ENCODE measurements at regions not wholly inside any gene's neighbourhood (a gene's known extent, or its start where the extent isn't known, plus 50 kb on each side); places are given as distances from the start of the nearest gene placed in this dataset.

DNA sequence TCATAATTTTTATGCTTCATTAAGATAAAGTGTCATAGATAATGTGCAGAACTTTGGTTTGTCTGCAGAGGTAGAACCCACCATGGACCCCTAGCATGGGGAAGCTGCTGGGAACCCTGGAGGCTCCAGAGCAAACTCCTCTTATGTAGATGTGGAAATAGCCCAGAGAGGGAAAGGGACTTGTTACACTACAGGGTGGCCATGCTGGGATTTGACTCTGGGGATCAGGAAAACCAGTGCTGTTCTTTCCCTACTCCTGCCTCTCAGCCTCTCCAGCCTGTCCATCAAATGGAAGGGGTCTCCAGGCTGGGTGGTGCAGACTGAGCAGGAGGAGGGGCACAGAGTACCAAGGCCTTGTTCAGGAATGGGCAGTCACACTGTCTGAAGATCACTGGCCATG, 54.2 kb downstream of the MSX1 start:
- Mint-ChIP-seq H3K36me3 (no peaks in the 10 kb centered on the region), H3K27me3 (peaks cover 10% of the 10 kb centered on the region), H3K4me3 (no peak overlapping the region), H3K9me3 (peaks cover 9% of the 10 kb centered on the region), H3K4me1 (no peaks in the 10 kb centered on the region), H3K27ac (no peak overlapping the region)
- ATAC-seq = no peak

DNA sequence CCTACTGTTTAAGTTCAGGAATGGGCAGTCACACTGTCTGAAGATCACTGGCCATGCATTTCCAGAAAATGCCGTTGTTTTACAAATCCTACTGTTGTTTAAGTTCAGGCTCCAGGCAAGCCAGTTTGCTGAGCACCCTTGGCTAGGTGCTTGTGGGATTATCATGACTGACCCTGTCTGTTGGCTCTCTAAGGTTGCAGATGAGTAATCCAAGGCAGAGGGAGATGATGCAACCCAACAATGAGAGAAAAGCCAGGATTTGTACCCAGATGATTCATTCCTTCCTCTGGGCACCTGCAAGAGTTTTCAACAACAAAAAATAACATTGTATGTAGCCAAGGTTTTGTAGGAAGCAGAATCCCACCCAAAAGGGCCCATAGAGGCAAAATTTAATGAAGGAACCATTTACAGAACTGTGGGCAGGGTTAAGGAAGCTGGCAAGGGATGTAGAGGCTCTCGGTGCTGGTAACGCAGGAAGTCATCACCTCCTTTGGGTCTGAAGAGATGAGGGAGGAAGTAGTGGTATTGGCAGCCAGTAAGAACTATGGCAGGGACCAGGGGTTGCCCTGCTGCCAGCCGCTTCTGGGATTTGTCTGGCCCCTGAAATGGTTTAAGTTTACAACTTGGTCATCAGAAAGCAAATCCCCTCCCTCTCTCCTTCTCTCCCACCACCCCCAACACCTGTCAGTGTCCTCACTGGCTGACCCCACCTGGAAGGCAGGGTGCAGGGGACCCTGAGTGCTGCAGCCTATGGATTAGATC, 54.8 kb downstream of the MSX1 start:
- Mint-ChIP-seq H3K36me3 (no peaks in the 10 kb centered on the region), H3K27me3 (peaks cover 10% of the 10 kb centered on the region), H3K4me1 (no peaks in the 10 kb centered on the region), H3K9me3 (peaks cover 9% of the 10 kb centered on the region), H3K27ac (no peak overlapping the region), H3K4me3 (no peak overlapping the region)
- ATAC-seq = no peak

DNA sequence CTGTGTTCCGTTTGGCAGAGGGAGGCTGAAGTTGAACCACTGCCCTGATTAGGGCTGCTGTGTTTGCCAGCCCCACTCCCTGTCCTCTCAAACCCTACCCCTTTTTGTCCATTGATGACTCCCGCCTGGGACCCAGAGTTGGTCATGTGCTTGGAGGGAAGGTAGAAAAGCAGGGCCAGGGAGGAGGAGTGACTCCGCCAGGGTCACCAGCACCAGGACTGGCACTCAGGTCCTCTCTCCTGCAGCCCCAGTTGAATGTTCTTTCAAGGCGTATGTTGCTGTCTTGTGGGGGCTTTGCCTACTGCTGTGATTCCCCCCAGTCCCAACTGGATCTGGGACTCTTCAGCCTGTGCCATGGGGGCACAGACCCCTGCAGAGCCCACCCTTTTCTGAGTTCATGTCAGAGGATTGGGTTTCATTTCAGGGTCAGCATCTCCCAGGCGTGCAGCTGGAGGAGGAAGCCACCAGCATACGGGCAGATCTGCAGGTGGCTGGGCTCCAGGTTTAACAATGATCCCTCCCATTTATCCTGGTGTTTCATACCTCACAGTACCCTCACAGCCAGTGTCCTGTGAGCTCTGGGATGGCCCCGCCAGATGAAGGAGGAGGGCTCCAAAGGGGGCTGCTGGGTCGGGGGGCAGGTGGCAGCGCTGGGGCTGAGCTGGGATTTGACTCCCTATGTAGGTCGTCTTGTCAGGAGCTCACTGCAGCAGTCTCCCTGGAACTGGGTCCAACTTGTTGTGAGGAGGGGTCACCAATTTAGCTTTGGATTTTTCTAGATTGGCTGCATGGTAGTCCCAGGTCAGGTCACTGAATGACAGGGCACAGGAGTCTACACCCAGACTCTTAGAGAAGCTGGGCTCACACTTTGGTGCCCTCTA, 55.7 kb downstream of the MSX1 start:
- no peak overlapping the region for H3K4me3 Mint-ChIP-seq
- H3K4me1 Mint-ChIP-seq = no peaks in the 10 kb centered on the region
- peaks cover 10% of the 10 kb centered on the region for H3K27me3 Mint-ChIP-seq
- peaks cover 9% of the 10 kb centered on the region for H3K9me3 Mint-ChIP-seq
- no peaks in the 10 kb centered on the region for H3K36me3 Mint-ChIP-seq
- ATAC-seq = no peak
- H3K27ac Mint-ChIP-seq = no peak overlapping the region

DNA sequence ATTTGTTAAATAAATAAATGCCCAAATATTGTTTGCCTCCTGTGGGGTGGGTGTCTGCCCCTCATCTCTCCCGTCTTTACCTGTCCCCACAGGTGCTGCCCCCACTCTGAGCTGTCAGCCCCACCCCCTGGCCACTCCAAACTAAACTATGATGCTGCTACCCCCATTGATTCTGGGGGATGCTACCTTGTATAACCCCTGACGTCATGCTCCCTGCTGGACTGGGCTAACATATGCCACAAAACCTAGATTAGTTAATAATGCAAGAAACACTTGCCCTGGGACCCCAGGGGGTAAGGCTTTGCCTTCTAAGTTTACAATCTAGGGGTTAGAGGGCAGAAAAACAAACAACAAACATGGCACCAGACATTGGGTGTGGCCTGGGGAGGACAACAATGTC, 58.6 kb downstream of the MSX1 start:
- Mint-ChIP-seq H3K9me3 (peaks cover 6% of the 10 kb centered on the region), H3K36me3 (no peaks in the 10 kb centered on the region), H3K4me1 (peaks cover 9% of the 10 kb centered on the region), H3K4me3 (no peak overlapping the region), H3K27me3 (peaks cover 21% of the 10 kb centered on the region), H3K27ac (no peak overlapping the region)
- no peak for ATAC-seq

DNA sequence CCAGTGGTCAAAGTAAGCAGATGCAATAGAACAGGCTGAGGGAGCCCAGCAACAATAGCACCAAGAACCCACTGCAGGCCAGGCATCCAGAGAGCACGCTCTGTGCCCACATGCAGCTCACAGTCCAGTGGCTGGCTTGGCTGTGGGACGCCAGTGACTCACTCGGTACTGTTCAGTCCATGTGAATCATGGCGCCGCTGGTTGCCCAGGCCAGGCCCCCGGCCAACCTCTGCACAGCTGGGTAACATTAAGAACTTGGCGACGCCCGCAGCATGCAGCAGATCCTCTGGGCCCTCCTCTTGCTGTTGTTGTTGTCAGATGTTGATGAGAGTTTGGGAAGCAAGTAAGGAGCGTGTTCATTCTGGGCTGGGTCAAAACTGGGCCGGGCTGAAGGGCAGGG, 60.5 kb downstream of the MSX1 start:
- H3K27me3 Mint-ChIP-seq = peaks cover 37% of the 10 kb centered on the region
- ATAC-seq = no peak
- H3K9me3 Mint-ChIP-seq = peaks cover 6% of the 10 kb centered on the region
- H3K4me3 Mint-ChIP-seq = no peak overlapping the region
- H3K27ac Mint-ChIP-seq = no peak overlapping the region
- H3K4me1 Mint-ChIP-seq = peaks cover 9% of the 10 kb centered on the region
- no peaks in the 10 kb centered on the region for H3K36me3 Mint-ChIP-seq

DNA sequence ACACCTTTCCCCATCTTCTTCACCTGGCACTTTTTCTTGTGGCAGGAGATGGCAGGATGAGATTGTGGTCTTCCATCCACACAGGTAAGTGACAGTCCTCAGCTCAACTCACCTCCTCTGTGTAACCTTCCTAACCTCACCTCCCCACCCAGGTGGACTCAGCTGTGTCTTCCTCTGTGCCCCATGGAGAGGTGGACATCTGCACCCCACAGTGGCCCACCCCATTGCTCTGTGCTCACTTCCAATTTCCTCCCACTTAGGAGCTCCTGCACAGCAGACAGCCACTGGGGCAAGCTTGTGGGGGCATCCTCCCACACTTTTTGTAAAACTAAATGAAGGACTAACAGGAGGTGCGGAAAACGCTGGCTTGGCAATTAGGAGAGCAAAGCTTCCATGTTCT, 61.6 kb downstream of the MSX1 start:
- H3K36me3 Mint-ChIP-seq = no peaks in the 10 kb centered on the region
- H3K4me3 Mint-ChIP-seq = no peak overlapping the region
- peaks cover 41% of the 10 kb centered on the region for H3K27me3 Mint-ChIP-seq
- peaks cover 6% of the 10 kb centered on the region for H3K9me3 Mint-ChIP-seq
- H3K27ac Mint-ChIP-seq = no peak overlapping the region
- H3K4me1 Mint-ChIP-seq = peaks cover 9% of the 10 kb centered on the region
- ATAC-seq = no peak

DNA sequence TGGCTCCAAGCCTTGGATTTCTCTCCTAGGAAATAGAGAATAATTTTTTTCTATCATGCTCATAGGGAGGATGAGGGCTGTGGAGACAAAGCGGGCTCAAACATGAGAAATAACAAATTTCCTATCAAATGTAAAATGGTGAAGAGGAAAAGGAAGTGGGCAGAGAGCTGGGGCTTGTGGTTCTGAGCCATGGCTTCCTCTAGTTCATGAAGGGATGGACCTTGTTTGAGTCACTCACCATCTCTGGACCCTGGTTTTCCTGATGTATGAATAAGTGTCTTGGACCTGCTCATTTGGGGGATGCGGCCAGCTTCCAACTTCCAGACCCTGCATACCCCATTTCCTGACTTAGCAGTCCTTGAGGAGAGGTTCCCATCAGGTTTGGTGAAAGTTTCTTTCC, 63.0 kb downstream of the MSX1 start:
- no peak for ATAC-seq
- peaks cover 44% of the 10 kb centered on the region for H3K27me3 Mint-ChIP-seq
- H3K4me3 Mint-ChIP-seq = no peak overlapping the region
- peaks cover 11% of the 10 kb centered on the region for H3K4me1 Mint-ChIP-seq
- H3K36me3 Mint-ChIP-seq = peaks cover 5% of the 10 kb centered on the region
- peaks cover 4% of the 10 kb centered on the region for H3K9me3 Mint-ChIP-seq
- no peak overlapping the region for H3K27ac Mint-ChIP-seq

DNA sequence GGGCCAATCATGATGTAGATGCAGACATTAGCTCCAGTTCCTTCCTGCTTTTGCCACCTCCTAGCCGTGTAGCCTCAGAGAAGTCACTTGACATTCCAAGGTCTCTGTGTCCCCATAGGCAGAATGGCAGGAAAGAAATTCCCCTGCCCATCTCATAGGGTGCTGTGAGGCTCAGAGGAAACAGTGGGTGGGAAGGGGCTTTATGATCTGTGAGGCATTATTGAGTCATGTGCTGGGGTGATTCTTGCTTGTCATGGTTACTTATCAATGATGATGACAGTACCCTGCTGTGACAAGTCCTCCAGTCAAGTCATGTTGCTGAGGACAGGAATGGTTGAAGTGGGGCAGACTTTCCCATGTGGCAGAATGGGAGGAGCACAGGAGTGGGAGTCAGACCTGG, 63.7 kb downstream of the MSX1 start:
- Mint-ChIP-seq H3K4me3 (no peak overlapping the region), H3K27ac (no peak overlapping the region), H3K36me3 (peaks cover 6% of the 10 kb centered on the region), H3K27me3 (peaks cover 49% of the 10 kb centered on the region), H3K4me1 (peaks cover 14% of the 10 kb centered on the region), H3K9me3 (peaks cover under 1% of the 10 kb centered on the region)
- no peak for ATAC-seq

DNA sequence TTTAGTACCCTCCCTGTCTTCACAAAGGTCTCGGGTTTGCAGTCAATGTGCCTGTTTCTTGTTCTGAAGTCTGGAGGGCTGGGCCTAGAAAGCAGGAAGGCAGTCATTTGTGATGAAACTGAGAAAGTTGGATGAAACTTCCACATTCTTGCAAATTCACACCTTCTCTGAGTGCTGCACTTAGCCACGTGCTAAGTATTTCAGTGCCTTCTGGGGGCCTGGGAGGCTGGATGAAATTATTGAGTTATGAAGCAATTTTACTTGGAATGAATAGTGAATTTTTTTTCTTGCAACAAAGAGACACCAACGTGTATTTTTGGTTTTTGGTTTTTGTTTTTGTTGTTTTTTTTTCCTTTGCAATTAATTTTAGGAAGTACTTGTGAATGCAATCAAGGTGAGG, 71.2 kb downstream of the MSX1 start:
- Mint-ChIP-seq H3K27me3 (peaks cover 14% of the 10 kb centered on the region), H3K27ac (no peak overlapping the region), H3K4me3 (no peak overlapping the region), H3K9me3 (no peaks in the 10 kb centered on the region), H3K4me1 (peaks cover 14% of the 10 kb centered on the region), H3K36me3 (peaks cover 6% of the 10 kb centered on the region)
- no peak for ATAC-seq

DNA sequence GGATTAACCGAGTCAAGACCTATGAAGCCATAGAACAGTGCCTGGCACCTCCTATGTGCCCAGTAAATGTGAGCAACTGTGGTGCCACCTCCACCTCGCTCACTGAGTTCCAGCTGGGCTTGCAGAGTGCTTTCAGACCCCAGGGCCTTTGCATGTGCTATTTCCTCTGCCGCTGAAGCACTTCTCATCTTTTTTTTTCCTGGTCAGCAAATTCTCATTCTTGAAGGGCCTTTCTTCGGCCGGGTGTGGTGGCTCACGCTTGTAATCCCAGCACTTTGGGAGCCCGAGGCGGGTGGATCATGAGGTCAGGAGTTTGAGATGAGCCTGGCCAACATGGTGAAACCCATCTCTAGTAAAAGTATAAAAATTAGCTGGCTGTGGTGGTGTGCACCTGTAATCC, 76.5 kb downstream of the MSX1 start:
- Mint-ChIP-seq H3K4me3 (no peak overlapping the region), H3K36me3 (no peaks in the 10 kb centered on the region), H3K4me1 (no peaks in the 10 kb centered on the region), H3K27me3 (no peaks in the 10 kb centered on the region), H3K27ac (no peak overlapping the region), H3K9me3 (no peaks in the 10 kb centered on the region)
- no peak for ATAC-seq

DNA sequence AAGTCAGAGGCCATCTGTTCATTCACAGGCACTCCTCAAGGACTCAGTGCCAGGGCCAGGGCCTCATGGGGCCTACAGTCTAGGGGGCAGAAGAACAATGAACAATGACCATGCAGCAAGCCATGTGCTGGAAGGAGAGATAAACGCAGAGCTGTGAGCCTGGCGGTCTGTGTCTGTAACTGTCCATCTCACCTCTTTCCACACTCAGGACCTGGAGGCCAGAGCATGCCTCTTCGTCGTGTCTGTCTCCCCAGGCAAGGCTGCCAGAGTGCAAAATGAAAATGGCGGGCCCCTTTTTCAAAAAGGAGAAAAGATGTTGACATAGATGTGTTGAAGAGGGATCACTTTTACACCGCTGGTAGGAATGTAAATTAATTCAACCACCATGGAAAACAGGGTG, 78.5 kb downstream of the MSX1 start:
- Mint-ChIP-seq H3K27ac (no peak overlapping the region), H3K9me3 (no peaks in the 10 kb centered on the region), H3K27me3 (no peaks in the 10 kb centered on the region), H3K36me3 (no peaks in the 10 kb centered on the region), H3K4me3 (no peak overlapping the region), H3K4me1 (peaks cover 6% of the 10 kb centered on the region)
- ATAC-seq = no peak

DNA sequence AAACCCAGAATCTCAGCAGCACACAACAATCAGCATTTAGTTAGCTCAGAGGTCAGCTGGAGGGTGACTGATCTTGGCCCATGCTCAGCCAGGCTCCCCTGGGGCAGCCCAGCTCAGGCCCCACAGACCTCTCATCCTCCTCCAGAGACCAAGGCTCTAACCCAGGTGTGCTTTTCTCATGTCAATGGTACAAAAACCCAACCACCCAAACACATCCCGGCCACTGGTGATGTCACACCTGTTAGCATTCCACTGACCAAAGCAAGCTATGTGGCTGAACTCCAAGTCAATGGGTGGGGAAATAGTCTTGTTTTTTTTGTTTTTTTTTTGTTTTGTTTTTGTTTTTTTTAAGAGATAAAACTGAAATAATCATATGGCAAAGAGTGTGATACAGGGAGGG, 77.5 kb downstream of the CYTL1 start:
- Mint-ChIP-seq H3K9me3 (peaks cover 6% of the 10 kb centered on the region), H3K36me3 (no peaks in the 10 kb centered on the region), H3K27ac (peak overlapping the region; percentile 7), H3K27me3 (no peaks in the 10 kb centered on the region), H3K4me1 (peaks cover 23% of the 10 kb centered on the region), H3K4me3 (no peak overlapping the region)
- no peak for ATAC-seq

DNA sequence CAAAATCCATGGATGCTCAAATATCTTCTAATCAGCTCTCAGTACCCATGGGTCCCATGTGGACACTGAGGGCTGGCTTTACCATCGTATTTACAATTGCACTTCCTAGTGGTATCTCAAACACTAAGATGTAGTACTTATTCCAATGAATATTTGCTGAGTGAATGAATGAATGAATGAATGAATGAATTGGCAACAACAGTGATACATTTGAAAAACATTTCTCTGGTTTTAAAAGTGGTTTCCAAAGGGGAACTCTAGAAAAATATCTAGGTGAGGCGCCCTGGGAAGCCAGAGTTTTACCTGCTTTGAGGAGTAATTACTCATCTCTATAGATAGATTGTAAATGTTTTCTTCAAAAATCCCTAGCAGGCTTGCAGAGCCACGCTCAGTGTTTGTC, 76.6 kb downstream of the CYTL1 start:
- ATAC-seq = no peak
- Mint-ChIP-seq H3K4me1 (peaks cover 23% of the 10 kb centered on the region), H3K27me3 (no peaks in the 10 kb centered on the region), H3K4me3 (no peak overlapping the region), H3K36me3 (no peaks in the 10 kb centered on the region), H3K9me3 (peaks cover 6% of the 10 kb centered on the region), H3K27ac (no peak overlapping the region)

DNA sequence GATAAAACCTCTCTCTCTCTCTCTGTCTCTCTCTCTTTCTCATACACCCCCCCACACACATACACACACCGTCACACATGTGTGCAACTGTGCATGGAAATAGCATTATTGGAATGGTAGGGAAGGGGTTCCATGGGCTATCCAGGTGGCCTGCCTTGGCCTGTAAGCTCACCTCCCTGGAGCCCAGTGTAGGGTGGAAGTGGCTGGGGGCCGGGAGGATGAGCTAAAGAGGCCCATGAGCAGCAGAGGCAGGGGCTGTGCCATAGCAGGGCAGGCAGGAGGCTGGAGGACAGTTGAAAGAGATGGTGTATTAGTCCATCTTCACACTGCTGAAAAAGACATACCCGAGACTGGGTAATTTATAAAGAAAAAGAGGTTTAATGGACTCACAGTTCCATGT, 74.2 kb downstream of the CYTL1 start:
- H3K27me3 Mint-ChIP-seq = no peaks in the 10 kb centered on the region
- peaks cover 23% of the 10 kb centered on the region for H3K4me1 Mint-ChIP-seq
- H3K36me3 Mint-ChIP-seq = no peaks in the 10 kb centered on the region
- peaks cover 6% of the 10 kb centered on the region for H3K9me3 Mint-ChIP-seq
- H3K4me3 Mint-ChIP-seq = no peak overlapping the region
- ATAC-seq = no peak
- peak overlapping the region; percentile 38 for H3K27ac Mint-ChIP-seq

DNA sequence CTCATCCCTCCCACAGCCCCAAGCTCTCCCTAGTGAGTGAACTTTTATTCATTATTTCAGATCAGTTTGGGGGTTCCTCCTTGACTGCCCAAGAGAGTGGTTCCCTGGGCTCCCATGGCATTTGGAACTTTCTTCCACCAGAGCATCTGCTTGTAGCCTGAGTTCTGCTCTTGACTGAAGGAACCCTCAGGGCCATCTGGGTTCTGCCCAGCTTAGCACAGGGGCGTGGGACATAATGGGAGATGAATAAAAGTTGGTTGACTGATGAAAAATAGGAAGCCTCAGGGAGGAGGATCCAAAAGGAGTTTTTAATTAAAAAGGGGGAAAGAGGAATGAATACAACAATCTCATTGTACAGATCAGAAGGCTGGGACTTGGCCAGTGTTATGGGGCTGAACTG, 73.4 kb downstream of the CYTL1 start:
- Mint-ChIP-seq H3K27ac (peak overlapping the region; percentile 40), H3K4me1 (peaks cover 23% of the 10 kb centered on the region), H3K9me3 (peaks cover 6% of the 10 kb centered on the region), H3K27me3 (no peaks in the 10 kb centered on the region), H3K36me3 (no peaks in the 10 kb centered on the region), H3K4me3 (no peak overlapping the region)
- ATAC-seq = no peak

DNA sequence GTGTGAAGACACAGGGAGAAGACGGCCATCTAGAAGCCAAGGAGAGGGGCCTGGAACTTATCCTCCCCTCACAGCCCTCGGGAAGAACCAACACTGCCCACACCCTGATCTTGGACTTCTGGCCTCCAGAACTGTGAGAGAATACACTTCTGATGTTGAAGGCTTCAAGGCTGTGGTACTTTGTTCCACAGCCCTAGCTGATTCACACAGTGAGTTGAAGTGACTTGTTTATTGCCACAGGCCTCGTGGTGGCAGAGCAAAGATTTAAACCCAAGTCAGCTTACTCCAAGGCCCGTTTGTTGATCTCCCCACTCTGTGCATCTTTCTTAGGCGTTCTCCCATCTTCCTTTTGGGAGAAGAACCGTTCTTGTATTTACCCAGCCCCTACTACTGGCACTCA, 72.8 kb downstream of the CYTL1 start:
- no peak for ATAC-seq
- H3K4me3 Mint-ChIP-seq = no peak overlapping the region
- H3K36me3 Mint-ChIP-seq = no peaks in the 10 kb centered on the region
- no peaks in the 10 kb centered on the region for H3K27me3 Mint-ChIP-seq
- peak overlapping the region; percentile 40 for H3K27ac Mint-ChIP-seq
- H3K4me1 Mint-ChIP-seq = peaks cover 22% of the 10 kb centered on the region
- peaks cover 6% of the 10 kb centered on the region for H3K9me3 Mint-ChIP-seq

All from stimulated activated memory B cell treated with anti-CD40 and anti-IgM and Interleukin-4, amounts not matched to agents 10 μg/mL and 1 μg/mL and 100 μg/mL, for 72 hours (primary cell).